Upper lobe of left lung (tissue), 6 donors: ENCODE measurements at regions not wholly inside any gene's neighbourhood (a gene's known extent, or its start where the extent isn't known, plus 50 kb on each side); places are given as distances from the start of the nearest gene placed in this dataset.

Source experiments
- ATAC-seq, 2 donors: fragments of 200-7000 bp; cut with Tn5 transposase; one replicate each; pipeline ENCODE4 v1.9.1; 2022; ENCODE audit warnings: mild to moderate bottlenecking in 2 of 2, moderate library complexity in 2 of 2; ENCODE audit not compliant: low FRiP score in 2 of 2
- DNase-seq, 2 donors: peaks; one replicate each; pipeline ENCODE4 v3.0.0-alpha.2; 2019 to 2020
- H3K27ac ChIP-seq, 4 donors: fragments of 200-600 bp; sonication (generic); one replicate each; pipeline ENCODE4 v1.5.1; 2016 to 2019
- H3K27me3 ChIP-seq, 4 donors: fragments of 200-600 bp; sonication (generic); one replicate each; pipeline ENCODE4 v1.5.1; 2017 to 2019
- H3K36me3 ChIP-seq, 4 donors: fragments of 200-600 bp; sonication (generic); one replicate each; pipeline ENCODE4 v1.5.1; 2016 to 2019
- H3K4me1 ChIP-seq, 4 donors: fragments of 200-600 bp; sonication (generic); one replicate each; pipeline ENCODE4 v1.5.1; 2018 to 2019
- H3K4me3 ChIP-seq, 4 donors: fragments of 200-600 bp; sonication (generic); one replicate each; pipeline ENCODE4 v1.5.1; 2017 to 2019; ENCODE audit warnings: mild to moderate bottlenecking in 2 of 4, moderate library complexity in 1 of 4
- H3K9me3 ChIP-seq, 4 donors: fragments of 200-600 bp; sonication (generic); one replicate each; pipeline ENCODE4 v1.5.1; 2018 to 2019
- EP300 ChIP-seq, 4 donors: sonication (generic); formaldehyde crosslinking; IDR thresholded peaks; one replicate each; pipeline ENCODE4 v1.5.1; 2017; ENCODE audit warnings: antibody characterized with exemption in 4 of 4, control low read depth in 2 of 4
- POLR2A ChIP-seq, 4 donors: fragments of 450-650 bp; IDR thresholded peaks; one replicate each; pipeline ENCODE4 v1.5.1; 2016 to 2017; ENCODE audit warnings: antibody characterized with exemption in 4 of 4, mild to moderate bottlenecking in 2 of 4
- POLR2AphosphoS5 ChIP-seq, 2 donors: sonication (generic); formaldehyde crosslinking; IDR thresholded peaks; one replicate each; pipeline ENCODE4 v1.5.1; 2017; ENCODE audit warnings: antibody characterized with exemption in 2 of 2
- WGBS, 2 donors: methylation state at CpG; one replicate each; pipeline ENCODE4 v1.1.5; 2017 to 2018; 5-methylcytosine and 5-hydroxymethylcytosine counted together
- TF ChIP-seq, protein P1 (sequence below), 6 experiments: fragments of 450-650 bp in 4 of 6; fragments of 200-600 bp in 2 of 6; sonication (generic) in 2 of 6; IDR thresholded peaks; one replicate each; pipeline ENCODE4 v1.5.1; 2016 to 2019; ENCODE audit warnings: antibody characterized with exemption in 6 of 6
- donor health status: DM: no; HTN: no; CAD: no; lungs with moderate emphysema.
- donor health status: DM: no; HTN: yes; CAD: no; lungs with severe emphysema.

DNA sequence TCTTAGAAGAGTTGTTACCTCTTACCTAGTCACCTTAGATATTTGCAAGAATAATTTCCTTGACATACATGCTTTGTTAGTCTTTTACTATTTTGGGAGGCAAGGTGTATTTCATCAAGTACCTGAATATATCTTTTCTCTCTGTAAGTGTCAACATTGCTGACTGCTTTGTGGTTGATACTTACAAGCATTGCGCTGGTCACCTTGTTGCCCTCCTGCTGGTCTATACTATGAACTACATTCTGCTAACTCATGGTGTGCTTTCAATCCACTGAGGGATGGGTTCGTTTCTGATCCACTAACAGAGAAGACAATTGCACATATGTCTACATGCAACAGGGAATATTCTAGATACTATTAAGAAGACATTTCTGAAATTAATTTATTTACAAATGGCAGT, 837.8 kb upstream of the COBL start:
- Histone ChIP-seq H3K4me1 (no peaks in the 10 kb centered on the region), H3K9me3 (no peaks in the 10 kb centered on the region), H3K27me3 (no peaks in the 10 kb centered on the region), H3K36me3 (no peaks in the 10 kb centered on the region), H3K27ac (no peak overlapping the region), H3K4me3 (no peak overlapping the region)
- no peak for TF ChIP-seq POLR2AphosphoS5 (IDR thresholded peaks at IDR 0.05)
- TF ChIP-seq EP300 (IDR thresholded peaks at IDR 0.05): no peak
- TF ChIP-seq POLR2A (IDR thresholded peaks at IDR 0.05): no peak
- TF ChIP-seq, protein P1, sequence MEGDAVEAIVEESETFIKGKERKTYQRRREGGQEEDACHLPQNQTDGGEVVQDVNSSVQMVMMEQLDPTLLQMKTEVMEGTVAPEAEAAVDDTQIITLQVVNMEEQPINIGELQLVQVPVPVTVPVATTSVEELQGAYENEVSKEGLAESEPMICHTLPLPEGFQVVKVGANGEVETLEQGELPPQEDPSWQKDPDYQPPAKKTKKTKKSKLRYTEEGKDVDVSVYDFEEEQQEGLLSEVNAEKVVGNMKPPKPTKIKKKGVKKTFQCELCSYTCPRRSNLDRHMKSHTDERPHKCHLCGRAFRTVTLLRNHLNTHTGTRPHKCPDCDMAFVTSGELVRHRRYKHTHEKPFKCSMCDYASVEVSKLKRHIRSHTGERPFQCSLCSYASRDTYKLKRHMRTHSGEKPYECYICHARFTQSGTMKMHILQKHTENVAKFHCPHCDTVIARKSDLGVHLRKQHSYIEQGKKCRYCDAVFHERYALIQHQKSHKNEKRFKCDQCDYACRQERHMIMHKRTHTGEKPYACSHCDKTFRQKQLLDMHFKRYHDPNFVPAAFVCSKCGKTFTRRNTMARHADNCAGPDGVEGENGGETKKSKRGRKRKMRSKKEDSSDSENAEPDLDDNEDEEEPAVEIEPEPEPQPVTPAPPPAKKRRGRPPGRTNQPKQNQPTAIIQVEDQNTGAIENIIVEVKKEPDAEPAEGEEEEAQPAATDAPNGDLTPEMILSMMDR (IDR thresholded peaks at IDR 0.05): no peak
- ATAC-seq: no peak
- DNase-seq: no peak
- 89 to 96% methylated on average over 2 of the region's 2 CpGs for WGBS, 2 donors

DNA sequence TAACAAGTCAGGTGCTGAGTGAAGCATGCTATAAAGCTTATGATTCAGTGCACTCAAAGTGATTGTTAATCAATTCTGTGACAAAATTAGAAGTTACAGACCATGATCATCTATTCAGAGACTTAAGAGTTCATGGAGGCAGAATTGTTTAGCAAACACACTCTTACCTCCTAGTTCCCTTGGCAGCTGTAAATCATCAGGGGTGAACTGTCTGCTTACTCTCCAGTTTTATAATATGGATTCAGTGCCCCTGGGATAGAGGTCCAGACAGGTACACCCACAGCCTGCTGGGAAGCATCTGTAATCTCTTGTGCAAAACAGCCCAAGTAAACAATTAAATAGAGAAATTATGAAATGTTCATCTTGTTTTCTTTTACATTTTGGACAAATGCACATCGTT, 835.0 kb upstream of the COBL start:
- H3K4me3 ChIP-seq: no peak overlapping the region
- WGBS, 2 donors: 54 to 62% methylated on average over 1 of the region's 1 CpG
- DNase-seq (no peak), ATAC-seq (no peak)
- H3K27me3 ChIP-seq: no peaks in the 10 kb centered on the region
- no peaks in the 10 kb centered on the region for H3K9me3 ChIP-seq
- TF ChIP-seq POLR2AphosphoS5 (IDR thresholded peaks at IDR 0.05) (no peak), POLR2A (IDR thresholded peaks at IDR 0.05) (no peak), EP300 (IDR thresholded peaks at IDR 0.05) (no peak)
- TF ChIP-seq, protein P1 (IDR thresholded peaks at IDR 0.05): no peak
- H3K4me1 ChIP-seq: no peaks in the 10 kb centered on the region
- no peak overlapping the region for H3K27ac ChIP-seq
- no peaks in the 10 kb centered on the region for H3K36me3 ChIP-seq

DNA sequence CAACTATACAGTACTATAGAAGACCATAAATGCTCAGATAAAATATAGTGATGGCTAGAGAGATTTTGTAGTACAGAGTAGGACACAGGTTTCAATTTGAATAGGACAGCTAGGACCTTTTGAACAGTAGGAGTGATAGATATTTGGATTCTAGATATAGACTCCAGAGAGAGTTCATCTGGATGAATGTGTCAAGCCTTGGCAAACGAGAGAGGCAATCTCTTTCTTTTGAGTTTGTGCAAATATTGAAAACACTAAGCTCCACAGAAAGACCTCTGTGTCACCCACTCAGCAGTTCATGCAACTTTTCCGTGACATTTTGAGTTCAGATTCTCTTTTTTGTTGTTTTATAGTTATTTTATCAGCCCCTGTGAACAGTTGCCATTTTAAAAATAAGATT, 834.3 kb upstream of the COBL start:
- Histone ChIP-seq H3K4me1 (no peaks in the 10 kb centered on the region), H3K27me3 (no peaks in the 10 kb centered on the region), H3K4me3 (no peak overlapping the region), H3K36me3 (no peaks in the 10 kb centered on the region), H3K9me3 (no peaks in the 10 kb centered on the region), H3K27ac (no peak overlapping the region)
- 54 to 57% methylated on average over 2 of the region's 2 CpGs for WGBS, 2 donors
- DNase-seq (no peak), ATAC-seq (no peak)
- TF ChIP-seq POLR2A (IDR thresholded peaks at IDR 0.05) (no peak), POLR2AphosphoS5 (IDR thresholded peaks at IDR 0.05) (no peak), EP300 (IDR thresholded peaks at IDR 0.05) (no peak)
- TF ChIP-seq, protein P1 (IDR thresholded peaks at IDR 0.05): no peak

DNA sequence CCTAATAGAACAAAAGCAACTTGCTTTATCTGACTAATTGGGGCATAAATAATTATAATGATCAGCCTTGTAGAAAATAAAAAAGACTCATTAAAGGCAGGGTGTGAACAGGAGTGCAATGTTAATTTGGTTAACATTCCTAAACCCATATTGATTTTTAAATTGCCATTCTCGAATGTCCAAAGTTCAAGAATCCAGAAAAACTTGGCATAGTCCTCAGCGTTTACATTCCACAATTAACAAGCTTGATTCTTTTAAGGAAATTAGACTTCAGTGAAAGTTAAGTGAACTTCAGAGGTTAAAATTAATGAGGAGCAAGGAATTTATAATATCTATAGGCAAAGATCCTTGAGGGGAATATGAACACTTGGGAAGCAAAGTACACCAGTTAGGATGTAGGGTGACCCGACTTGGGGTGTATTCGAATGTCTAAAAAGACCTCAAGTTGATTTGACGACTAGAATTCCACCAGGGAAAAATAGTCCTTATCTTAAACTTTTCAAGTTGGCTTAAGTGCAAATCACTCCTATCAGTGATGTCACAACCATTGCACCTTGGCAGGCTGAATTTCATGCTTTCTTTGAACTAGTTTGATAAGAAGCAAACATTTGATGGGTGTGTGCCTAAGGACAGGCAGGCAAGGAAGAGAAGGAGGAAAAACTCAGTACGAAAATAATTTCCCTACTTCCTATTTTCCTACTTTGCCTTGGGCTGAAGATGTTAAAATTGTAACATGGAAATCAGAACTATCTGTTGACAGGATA, 830.4 kb upstream of the COBL start:
- 37 to 46% methylated on average over 6 of the region's 6 CpGs for WGBS, 2 donors
- H3K9me3 ChIP-seq: no peaks in the 10 kb centered on the region
- ATAC-seq (no peak), DNase-seq (no peak)
- no peaks in the 10 kb centered on the region for H3K36me3 ChIP-seq
- no peaks in the 10 kb centered on the region for H3K4me1 ChIP-seq
- TF ChIP-seq POLR2A (IDR thresholded peaks at IDR 0.05): no peak
- no peak for TF ChIP-seq EP300 (IDR thresholded peaks at IDR 0.05)
- TF ChIP-seq POLR2AphosphoS5 (IDR thresholded peaks at IDR 0.05): no peak
- TF ChIP-seq, protein P1 (IDR thresholded peaks at IDR 0.05): no peak
- no peak overlapping the region for H3K4me3 ChIP-seq
- no peaks in the 10 kb centered on the region for H3K27me3 ChIP-seq
- no peak overlapping the region for H3K27ac ChIP-seq

DNA sequence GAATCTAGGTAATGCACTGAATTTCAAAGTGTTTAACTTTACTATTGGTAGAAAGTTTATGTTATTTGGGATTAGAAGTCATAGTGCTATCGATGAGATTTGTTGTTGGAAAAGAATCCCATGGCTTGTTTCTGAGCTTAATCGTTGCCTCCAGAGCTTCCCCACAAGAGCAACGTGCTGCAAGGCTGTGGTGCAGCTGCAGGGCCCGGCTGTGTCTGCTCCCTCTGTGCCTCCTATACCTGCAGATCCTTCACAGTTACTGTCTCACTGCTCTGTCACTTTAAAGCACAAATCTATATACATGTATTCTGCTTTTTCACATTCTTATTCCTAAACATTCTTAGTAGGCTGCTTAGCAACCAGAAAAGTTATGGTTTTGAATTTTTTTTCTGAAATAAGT, 826.6 kb upstream of the COBL start:
- H3K36me3 ChIP-seq: no peaks in the 10 kb centered on the region
- H3K27ac ChIP-seq: no peak overlapping the region
- no peaks in the 10 kb centered on the region for H3K27me3 ChIP-seq
- TF ChIP-seq POLR2AphosphoS5 (IDR thresholded peaks at IDR 0.05): no peak
- TF ChIP-seq, protein P1 (IDR thresholded peaks at IDR 0.05): no peak
- TF ChIP-seq POLR2A (IDR thresholded peaks at IDR 0.05): no peak
- TF ChIP-seq EP300 (IDR thresholded peaks at IDR 0.05): no peak
- ATAC-seq (no peak), DNase-seq (no peak)
- no peak overlapping the region for H3K4me3 ChIP-seq
- no peaks in the 10 kb centered on the region for H3K4me1 ChIP-seq
- peaks cover 0 to 6% (median 0%) of the 10 kb centered on the region in 4 donors for H3K9me3 ChIP-seq
- 67 to 70% methylated on average over 4 of the region's 4 CpGs for WGBS, 2 donors
